ENCODE measurements at regions not wholly inside any gene's neighbourhood (a gene's known extent, or its start where the extent isn't known, plus 50 kb on each side); places are given as distances from the start of the nearest gene placed in this dataset.
"Not testable (repeated sequence)": the region's sequence is repeated elsewhere in the genome, so short reads cannot be mapped to it uniquely, and the experiment has no call there.

- H2BK5ac ChIP-seq (ENCODE audit: low read depth, low read length); H2BK15ac ChIP-seq (ENCODE audit: low read length); H3K79me1 ChIP-seq (ENCODE audit: low read depth, low read length); H3K9ac ChIP-seq (replicated peaks in 1 of 4; ENCODE audit: extremely low read depth in 1 of 4, low read depth in 3 of 4, low read length in 3 of 4); H2AK5ac ChIP-seq (ENCODE audit: low read depth, low read length); CTCF ChIA-PET (ENCODE audit: partially characterized antibody); H3K23me2 ChIP-seq (ENCODE audit: low read depth, low read length); FAIRE-seq; H4K91ac ChIP-seq (replicated peaks; ENCODE audit: insufficient read length, low read length); H4K5ac ChIP-seq (ENCODE audit: insufficient read length, low read depth, low read length); POLR2A ChIA-PET (ENCODE audit: partially characterized antibody); H3K4ac ChIP-seq (replicated peaks; ENCODE audit: insufficient read length, low read depth, low read length); H3K79me2 ChIP-seq (ENCODE audit: control insufficient read depth in 1 of 2, insufficient read depth in 2 of 2, low read length in 2 of 2); H3K14ac ChIP-seq (ENCODE audit: insufficient read length); H3K36me3 ChIP-seq (ENCODE audit: control insufficient read depth in 2 of 4, insufficient read depth in 4 of 4, low read length in 3 of 4); H3K4me2 ChIP-seq (ENCODE audit: insufficient read depth in 1 of 2, low read depth in 2 of 2, low read length in 2 of 2); H3K4me3 ChIP-seq (ENCODE audit: extremely low read depth in 1 of 4, insufficient read depth in 2 of 4, low read depth in 3 of 4, low read length in 4 of 4); H2BK12ac ChIP-seq (ENCODE audit: low read depth, low read length); H2AFZ ChIP-seq (ENCODE audit: low read length); H3K27me3 ChIP-seq (replicated peaks in 1 of 4; ENCODE audit: control insufficient read depth in 3 of 4, extremely low read depth in 1 of 4, insufficient read depth in 3 of 4, low read length in 3 of 4); H2BK120ac ChIP-seq (replicated peaks; ENCODE audit: low read depth, low read length); DNase-seq (ENCODE audit: low read depth in 1 of 2, low spot score in 2 of 2); H3K56ac ChIP-seq (replicated peaks; ENCODE audit: insufficient read length, low read depth, low read length); H3K27ac ChIP-seq (ENCODE audit: low read depth, low read length); H4K8ac ChIP-seq (ENCODE audit: extremely low read depth, insufficient read depth, low read length); H2BK20ac ChIP-seq (ENCODE audit: low read length); H3K18ac ChIP-seq (ENCODE audit: extremely low read depth, low read length); H3K4me1 ChIP-seq (replicated peaks in 1 of 4; ENCODE audit: control insufficient read depth in 3 of 4, insufficient read depth in 4 of 4, low read length in 3 of 4); H3K23ac ChIP-seq (ENCODE audit: insufficient read length); H3K9me3 ChIP-seq (ENCODE audit: insufficient read depth in 2 of 2, low read depth in 1 of 2, low read length in 1 of 2); H4K20me1 ChIP-seq (replicated peaks in 1 of 2; ENCODE audit: control insufficient read depth in 1 of 2, insufficient read depth in 2 of 2, low read length in 2 of 2): not testable (repeated sequence)
- 90% methylated on average over 6 of the region's 9 CpGs; no CpG with 5 or more reads in 1 of the 2 experiments for WGBS, 2 experiments (ENCODE audit: extremely low coverage in 1 of 2, insufficient coverage in 1 of 2, insufficient read length in 1 of 2, insufficient replicate concordance in 2 of 2, low coverage in 1 of 2, low lambda C conversion rate in 2 of 2, missing lambda C conversion rate in 1 of 2)
Measured at GRCh38 chr2:13531735-13532410, 815.1 kb downstream of the TRIB2 start.

All from H1 (cell line).